Effector memory CD4-positive, alpha-beta T cell (primary cell): ENCODE measurements at regions not wholly inside any gene's neighbourhood (a gene's known extent, or its start where the extent isn't known, plus 50 kb on each side); places are given as distances from the start of the nearest gene placed in this dataset.
A peak's percentile ranks its signal among the peaks of the same experiment; 100 is the strongest.

Source experiments
- DNase-seq, 3 donors: peaks; one replicate each; pipeline ENCODE4 v3.0.0-alpha.2; 2020
- H3K27ac ChIP-seq: 2 replicates; pipeline ENCODE4 v1.7.0; 2013; ENCODE audit warnings: mild to moderate bottlenecking, low read length, moderate library complexity; ENCODE audit not compliant: insufficient read depth, poor library complexity, severe bottlenecking
- H3K27me3 ChIP-seq: replicated peaks from 2 replicates; pipeline ENCODE4 v1.7.0; 2013; ENCODE audit warnings: mild to moderate bottlenecking, low read length; ENCODE audit not compliant: insufficient read depth, control insufficient read depth, poor library complexity, severe bottlenecking
- H3K36me3 ChIP-seq: 2 replicates; pipeline ENCODE4 v1.7.0; 2013; ENCODE audit warnings: mild to moderate bottlenecking, low read length, moderate library complexity; ENCODE audit not compliant: control insufficient read depth, insufficient read depth
- H3K4me1 ChIP-seq: 2 replicates; pipeline ENCODE4 v1.7.0; 2013; ENCODE audit warnings: low read length, mild to moderate bottlenecking; ENCODE audit not compliant: control insufficient read depth, insufficient read depth, poor library complexity, severe bottlenecking
- H3K4me3 ChIP-seq: 2 replicates; pipeline ENCODE4 v1.7.0; 2013; ENCODE audit warnings: low read length, low read depth, mild to moderate bottlenecking; ENCODE audit not compliant: insufficient read depth, poor library complexity, severe bottlenecking
- H3K9me3 ChIP-seq: 2 replicates; pipeline ENCODE4 v1.7.0; 2013; ENCODE audit warnings: mild to moderate bottlenecking, low read length, moderate library complexity; ENCODE audit not compliant: control insufficient read depth

DNA sequence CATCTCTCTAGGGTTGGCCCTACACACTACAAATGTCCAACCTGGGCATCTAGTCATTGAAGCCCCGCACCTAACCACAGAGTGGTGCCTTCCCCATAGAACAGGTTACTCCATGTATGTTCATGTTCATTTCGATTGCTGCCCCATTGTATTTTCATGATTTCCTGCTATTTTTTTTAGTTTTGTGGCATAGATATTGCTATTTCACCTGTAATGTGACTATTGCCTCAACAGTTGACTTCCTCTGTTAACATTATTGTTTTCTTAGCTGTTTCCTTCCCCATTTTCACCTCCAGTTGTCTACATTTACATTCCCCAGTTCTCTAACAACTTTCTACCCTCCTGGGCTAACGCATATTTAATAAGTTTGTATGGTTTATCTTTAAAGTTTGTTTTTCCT, 137.7 kb upstream of the RBMS3 start:
- H3K27me3 ChIP-seq, result no peaks in the 10 kb centered on the region
- no peak overlapping the region for H3K4me3 ChIP-seq
- no peak overlapping the region for H3K27ac ChIP-seq
- H3K9me3 ChIP-seq, result no peaks in the 10 kb centered on the region
- no peaks in the 10 kb centered on the region for H3K4me1 ChIP-seq
- no peaks in the 10 kb centered on the region for H3K36me3 ChIP-seq
- DNase-seq, result no peak

DNA sequence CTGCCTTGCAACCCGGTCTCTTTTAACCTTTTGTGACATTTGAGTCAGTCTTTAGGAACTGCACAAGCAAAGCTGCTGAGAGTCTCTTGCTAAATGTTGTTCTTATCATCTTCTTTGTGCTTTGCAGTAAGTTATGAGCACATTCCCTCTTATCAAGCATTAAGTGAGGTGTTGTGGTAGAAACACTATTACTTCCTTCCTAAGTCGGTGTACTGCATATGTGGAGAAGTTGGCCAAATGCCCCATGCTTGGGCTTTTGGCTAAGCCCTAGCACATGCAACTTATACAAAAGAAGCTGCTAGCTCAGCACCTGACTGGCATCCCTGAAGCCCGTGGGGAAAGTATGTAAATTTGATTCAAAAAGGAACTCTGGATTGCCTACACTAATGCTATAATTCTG, 136.5 kb upstream of the RBMS3 start:
- Histone ChIP-seq H3K36me3 (no peaks in the 10 kb centered on the region), H3K27ac (no peak overlapping the region), H3K27me3 (no peaks in the 10 kb centered on the region), H3K4me3 (no peak overlapping the region), H3K4me1 (no peaks in the 10 kb centered on the region), H3K9me3 (no peaks in the 10 kb centered on the region)
- no peak for DNase-seq

DNA sequence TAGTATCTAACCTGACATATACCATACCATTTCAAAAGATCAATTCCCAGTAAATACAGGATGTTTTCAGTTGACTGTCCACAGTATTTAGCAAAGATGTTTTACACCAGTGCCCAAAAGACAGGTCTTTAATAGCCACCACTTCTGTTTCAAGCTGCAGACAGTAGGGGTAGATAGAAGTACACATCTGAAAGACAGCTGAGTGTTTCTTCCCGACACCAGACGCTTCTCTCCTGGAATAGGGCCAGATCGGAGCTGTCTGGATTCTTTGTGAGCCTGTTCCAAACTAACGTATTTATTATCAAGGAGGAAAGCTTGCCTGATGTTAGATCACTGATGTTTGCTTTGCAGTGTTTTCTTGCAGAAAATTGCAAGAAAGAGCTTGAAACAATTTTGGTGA, 136.1 kb upstream of the RBMS3 start:
- H3K36me3 ChIP-seq, result no peaks in the 10 kb centered on the region
- H3K4me3 ChIP-seq, result no peak overlapping the region
- no peak for DNase-seq
- no peaks in the 10 kb centered on the region for H3K27me3 ChIP-seq
- H3K4me1 ChIP-seq, result no peaks in the 10 kb centered on the region
- H3K27ac ChIP-seq, result no peak overlapping the region
- no peaks in the 10 kb centered on the region for H3K9me3 ChIP-seq

DNA sequence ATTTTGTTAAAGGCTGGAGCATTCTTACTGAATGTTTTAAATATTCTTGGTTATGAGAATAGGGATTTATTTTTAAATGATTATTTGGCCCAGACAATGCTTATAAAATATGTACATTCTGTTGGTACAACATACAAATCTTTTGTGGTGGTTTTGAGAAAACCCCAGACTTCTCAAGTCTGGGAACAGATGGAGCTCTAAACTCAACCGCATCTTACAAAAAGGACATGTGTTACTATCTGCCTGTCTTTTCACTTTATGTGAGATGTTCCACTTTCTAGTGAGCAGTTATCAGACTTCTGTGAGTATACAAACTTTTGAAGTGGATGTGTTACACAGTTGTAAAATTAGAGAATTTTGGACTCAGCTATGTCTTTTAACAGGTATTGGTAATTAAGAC, 135.5 kb upstream of the RBMS3 start:
- H3K27ac ChIP-seq, result no peak overlapping the region
- no peaks in the 10 kb centered on the region for H3K27me3 ChIP-seq
- no peak for DNase-seq
- H3K9me3 ChIP-seq, result no peaks in the 10 kb centered on the region
- no peak overlapping the region for H3K4me3 ChIP-seq
- H3K36me3 ChIP-seq, result no peaks in the 10 kb centered on the region
- no peaks in the 10 kb centered on the region for H3K4me1 ChIP-seq

DNA sequence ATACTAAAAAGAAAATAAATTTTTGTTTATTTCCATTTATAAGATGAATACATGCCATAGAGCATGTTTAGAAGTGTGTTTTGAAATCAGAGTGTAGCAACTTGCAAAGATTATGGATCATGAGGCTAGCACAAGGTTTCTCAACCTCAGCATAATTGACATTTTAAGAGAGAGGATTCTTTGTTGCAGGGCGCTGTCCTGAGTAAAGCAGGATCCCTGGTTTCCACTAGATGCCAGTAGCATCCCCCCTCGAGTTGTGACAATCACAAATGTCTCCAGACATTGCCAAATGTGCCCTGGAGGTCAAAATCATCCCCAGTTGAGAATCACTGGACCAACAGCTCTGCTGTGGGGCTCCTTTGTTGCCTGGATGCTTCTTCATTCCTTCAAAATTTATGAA, 128.5 kb upstream of the RBMS3 start:
- no peaks in the 10 kb centered on the region for H3K36me3 ChIP-seq
- no peaks in the 10 kb centered on the region for H3K4me1 ChIP-seq
- no peak for DNase-seq
- no peaks in the 10 kb centered on the region for H3K27me3 ChIP-seq
- no peak overlapping the region for H3K4me3 ChIP-seq
- H3K9me3 ChIP-seq, result no peaks in the 10 kb centered on the region
- no peak overlapping the region for H3K27ac ChIP-seq

DNA sequence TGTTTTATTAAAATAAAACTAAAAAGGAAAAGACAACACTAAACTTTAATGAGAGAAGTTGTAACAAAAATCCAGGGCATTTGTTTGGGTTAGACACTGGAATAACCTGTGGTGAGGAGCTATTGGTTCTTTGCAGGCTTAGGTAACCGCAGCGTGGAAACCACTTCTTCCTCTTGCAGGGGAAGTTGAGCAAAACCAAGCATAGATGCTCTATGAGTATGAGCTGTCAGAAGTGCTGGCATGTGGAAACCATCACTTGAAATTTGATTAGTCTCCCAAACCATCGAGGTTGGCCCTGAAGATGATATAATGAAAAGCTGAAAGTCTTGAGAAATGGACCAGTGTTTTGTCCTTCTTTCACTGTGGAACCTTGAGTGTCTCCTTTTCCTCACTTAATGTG, 127.1 kb upstream of the RBMS3 start:
- Histone ChIP-seq H3K9me3 (no peaks in the 10 kb centered on the region), H3K27me3 (no peaks in the 10 kb centered on the region), H3K27ac (no peak overlapping the region), H3K4me1 (no peaks in the 10 kb centered on the region), H3K4me3 (no peak overlapping the region), H3K36me3 (no peaks in the 10 kb centered on the region)
- DNase-seq, result peak in 2 of 3 donors; percentile 0 to 2

DNA sequence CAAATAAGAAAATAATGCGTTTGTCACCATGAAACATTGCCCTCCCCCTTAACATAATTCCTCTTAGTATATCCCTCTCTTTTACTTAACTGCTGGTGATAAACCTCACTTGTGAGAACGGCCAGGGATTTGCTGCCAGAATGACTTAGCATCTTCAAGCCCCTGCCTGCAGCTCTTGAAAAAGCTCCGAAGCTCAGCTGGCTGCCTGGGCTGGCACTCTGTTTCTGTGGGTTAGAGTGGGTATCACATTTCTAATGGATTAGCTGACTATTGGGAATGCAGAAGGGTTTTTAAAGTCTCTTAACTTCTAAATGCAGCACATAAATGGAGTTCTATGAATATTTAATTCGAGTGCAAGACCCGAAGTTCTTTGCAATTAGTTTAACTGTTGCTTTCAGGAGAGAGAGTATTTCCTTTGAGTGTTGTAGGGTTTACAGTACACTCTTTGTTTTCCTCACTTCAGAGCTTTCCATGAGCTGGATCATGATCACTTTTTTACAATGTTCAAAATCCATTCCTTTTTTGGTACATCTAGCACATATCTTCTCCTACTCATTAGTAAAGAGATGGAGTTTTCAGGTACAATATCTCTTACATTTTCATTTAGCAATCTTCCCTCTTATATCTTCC, 124.7 kb upstream of the RBMS3 start:
- H3K4me1 ChIP-seq, result no peaks in the 10 kb centered on the region
- H3K9me3 ChIP-seq, result no peaks in the 10 kb centered on the region
- DNase-seq, result no peak
- H3K27me3 ChIP-seq, result no peaks in the 10 kb centered on the region
- H3K4me3 ChIP-seq, result no peak overlapping the region
- H3K27ac ChIP-seq, result no peak overlapping the region
- H3K36me3 ChIP-seq, result no peaks in the 10 kb centered on the region

DNA sequence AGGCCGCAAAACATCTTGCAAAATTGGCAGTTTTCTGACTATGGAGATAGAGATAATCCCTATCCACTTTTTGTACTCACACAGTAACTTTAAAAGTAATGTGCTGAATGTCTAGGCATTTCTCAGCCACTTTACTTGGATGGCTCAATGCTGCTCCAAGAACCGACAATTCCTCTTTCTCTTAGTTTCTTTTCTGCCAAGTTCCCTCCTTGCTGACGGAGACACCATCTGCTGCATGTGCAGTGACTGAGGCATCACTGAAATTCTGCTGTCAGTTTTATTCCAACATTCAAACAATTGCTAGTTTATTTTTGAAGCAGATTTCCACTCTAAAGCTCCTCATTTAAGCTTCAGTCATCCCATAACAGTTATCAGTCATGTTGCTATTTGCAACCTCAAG, 116.0 kb upstream of the RBMS3 start:
- Histone ChIP-seq H3K27ac (no peak overlapping the region), H3K4me3 (no peak overlapping the region), H3K27me3 (no peaks in the 10 kb centered on the region), H3K36me3 (no peaks in the 10 kb centered on the region), H3K9me3 (no peaks in the 10 kb centered on the region), H3K4me1 (no peaks in the 10 kb centered on the region)
- DNase-seq, result no peak

DNA sequence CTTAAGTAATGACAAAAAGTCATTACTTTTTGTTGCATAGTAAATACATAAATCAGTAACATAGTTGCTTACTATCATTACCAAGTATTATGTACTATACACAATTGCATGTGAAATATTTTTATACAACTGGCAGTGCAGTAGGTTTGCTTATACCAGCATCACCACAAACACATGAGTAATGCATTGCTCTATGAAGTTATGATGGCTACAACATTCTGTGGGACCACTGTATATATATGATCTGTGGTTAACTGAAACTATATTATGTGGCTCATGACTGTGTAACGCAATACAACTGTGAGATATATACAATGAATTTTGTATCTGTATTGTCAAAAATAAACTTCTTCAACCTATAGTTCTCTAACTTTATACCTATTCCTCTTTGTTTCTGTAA, 113.7 kb upstream of the RBMS3 start:
- no peak for DNase-seq
- Histone ChIP-seq H3K4me1 (no peaks in the 10 kb centered on the region), H3K36me3 (no peaks in the 10 kb centered on the region)

DNA sequence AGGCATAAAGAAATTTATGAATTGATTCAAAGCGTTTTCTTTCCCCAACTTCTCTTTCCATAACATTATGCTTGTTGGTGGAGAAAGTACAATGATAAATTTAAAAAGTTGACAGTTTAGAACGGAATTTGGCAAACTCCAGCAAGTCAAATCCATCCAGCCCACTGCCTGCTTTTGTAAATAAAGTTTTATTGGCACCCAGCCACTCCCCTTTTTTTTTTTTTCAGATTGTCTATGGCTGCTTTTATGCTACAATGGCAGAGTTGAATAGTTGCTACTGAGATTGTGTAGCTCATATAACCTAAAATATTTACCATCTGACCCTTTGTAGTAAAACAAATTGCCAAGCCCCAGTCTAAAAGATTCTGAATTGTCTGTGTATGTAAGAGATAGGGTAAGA, 112.8 kb upstream of the RBMS3 start:
- no peak for DNase-seq
- Histone ChIP-seq H3K36me3 (no peaks in the 10 kb centered on the region), H3K27ac (no peak overlapping the region), H3K4me3 (no peak overlapping the region), H3K27me3 (no peaks in the 10 kb centered on the region), H3K4me1 (no peaks in the 10 kb centered on the region), H3K9me3 (no peaks in the 10 kb centered on the region)

More for the DNA sequence above, 113.7 kb upstream of the RBMS3 start:
- no peak overlapping the region for H3K27ac ChIP-seq
- H3K4me3 ChIP-seq, result no peak overlapping the region
- no peaks in the 10 kb centered on the region for H3K27me3 ChIP-seq
- H3K9me3 ChIP-seq, result no peaks in the 10 kb centered on the region
